Aorta (tissue), 5 donors: ENCODE measurements at regions not wholly inside any gene's neighbourhood (a gene's known extent, or its start where the extent isn't known, plus 50 kb on each side); places are given as distances from the start of the nearest gene placed in this dataset.

ENCODE experiments used
- ATAC-seq: fragments of 200-7000 bp; cut with Tn5 transposase; one replicate; pipeline ENCODE4 v1.9.1; 2022; ENCODE audit warnings: moderate library complexity; ENCODE audit not compliant: low FRiP score
- DNase-seq, 2 donors: peaks; one replicate each; pipeline ENCODE4 v3.0.0-alpha.2; 2020
- H3K27ac ChIP-seq, 2 donors: one replicate each; pipeline ENCODE4 v1.5.1; 2013; ENCODE audit warnings: low read length in 2 of 2, mild to moderate bottlenecking in 2 of 2, moderate library complexity in 2 of 2, control low read depth in 1 of 2, inconsistent platforms in 1 of 2, low read depth in 1 of 2
- H3K27me3 ChIP-seq, 2 donors: one replicate each; pipeline ENCODE4 v1.6.1; 2013; ENCODE audit warnings: control low read depth in 1 of 2, low read length in 1 of 2, mild to moderate bottlenecking in 1 of 2, moderate library complexity in 1 of 2; ENCODE audit not compliant: insufficient read depth in 2 of 2, control insufficient read depth in 1 of 2
- H3K36me3 ChIP-seq, 2 donors: one replicate each; pipeline ENCODE4 v1.6.1; 2013; ENCODE audit warnings: control low read depth in 1 of 2, low read length in 1 of 2, mild to moderate bottlenecking in 1 of 2; ENCODE audit not compliant: insufficient read depth in 2 of 2, control insufficient read depth in 1 of 2
- H3K4me1 ChIP-seq, 2 donors: one replicate each; pipeline ENCODE4 v1.6.1; 2013; ENCODE audit warnings: low read length in 2 of 2, control low read depth in 1 of 2, mild to moderate bottlenecking in 1 of 2, moderate library complexity in 1 of 2; ENCODE audit not compliant: insufficient read depth in 2 of 2, control insufficient read depth in 1 of 2
- H3K4me3 ChIP-seq, 2 donors: one replicate each; pipeline ENCODE4 v1.5.1; 2013; ENCODE audit warnings: low read length in 2 of 2, control low read depth in 1 of 2, mild to moderate bottlenecking in 1 of 2
- H3K9me3 ChIP-seq: one replicate; pipeline ENCODE4 v1.6.1; 2013; ENCODE audit warnings: mild to moderate bottlenecking, low read length; ENCODE audit not compliant: control insufficient read depth
- WGBS, 2 donors: extraction: QIAGEN DNeasy Blood & Tissue Kit; methylation state at CpG; one replicate each; pipeline ENCODE4 v1.1.7; 2013; 5-methylcytosine and 5-hydroxymethylcytosine counted together
- intact Hi-C, 2 donors: fragments of 100-400 bp; cut with DNase I; formaldehyde crosslinking; loops; one replicate each; pipeline versions ENCODE4 v1.14.2 to v1.15.0; 2022
- donor health status: healthy with polysubstance abuse.
- donor health status: Bipolar disorder and iron deficiency.
- donor health status: DM: no; HTN: no; CAD: no.
- donor health status: DM: no; HTN: no; CAD: no.
- donor health status: DM: yes; HTN: yes; CAD: no.

DNA sequence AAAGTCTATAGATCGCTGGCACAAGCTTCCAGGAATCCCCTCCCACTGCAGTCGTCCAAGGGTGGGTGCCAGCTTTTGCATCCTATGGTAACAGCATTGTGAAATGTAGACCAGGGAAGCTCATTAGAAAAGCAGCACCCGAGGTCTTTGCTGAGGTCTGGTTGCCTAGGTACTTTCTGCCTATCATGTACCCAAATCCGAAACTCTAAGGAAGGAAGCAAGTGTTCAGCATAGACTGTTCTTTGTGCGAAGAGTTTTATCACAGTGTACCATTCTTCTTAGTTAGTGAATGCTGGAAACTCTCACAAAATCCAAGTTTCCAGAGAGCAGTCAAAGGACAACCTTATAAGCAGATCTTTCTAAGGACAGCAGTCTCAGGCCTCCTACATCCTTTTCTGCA is 1532.7 kb upstream of the TMEM132C start:
- H3K4me3 ChIP-seq, result no peak overlapping the region
- H3K27me3 ChIP-seq, result no peaks in the 10 kb centered on the region
- no peaks in the 10 kb centered on the region for H3K36me3 ChIP-seq
- DNase-seq (no peak), ATAC-seq (no peak)
- intact Hi-C loops, result no loop called here
- no peak overlapping the region for H3K27ac ChIP-seq
- H3K9me3 ChIP-seq, result peaks cover under 1% of the 10 kb centered on the region
- WGBS, 2 donors, result 58 to 64% methylated on average over 5 of the region's 5 CpGs
- no peaks in the 10 kb centered on the region for H3K4me1 ChIP-seq

DNA sequence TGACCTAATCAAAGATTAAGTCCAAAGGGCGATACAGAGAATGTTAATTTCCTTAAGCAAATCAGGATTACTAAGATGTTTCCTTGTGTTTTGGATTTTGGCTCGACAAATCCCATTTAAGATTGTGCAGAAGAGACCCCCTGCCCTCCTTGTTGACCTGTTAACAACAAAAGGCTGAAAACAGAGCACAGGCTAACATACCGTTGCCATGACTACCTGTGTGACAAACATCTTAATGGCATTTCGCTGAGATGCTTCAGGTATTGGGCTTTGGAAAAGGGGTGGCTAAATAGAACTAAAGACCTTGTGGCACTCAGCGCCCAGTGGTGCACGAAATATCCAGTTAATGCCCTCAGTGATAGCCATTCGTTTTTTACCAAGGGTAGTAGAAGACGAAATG is 1532.3 kb upstream of the TMEM132C start:
- no peak for ATAC-seq

DNA sequence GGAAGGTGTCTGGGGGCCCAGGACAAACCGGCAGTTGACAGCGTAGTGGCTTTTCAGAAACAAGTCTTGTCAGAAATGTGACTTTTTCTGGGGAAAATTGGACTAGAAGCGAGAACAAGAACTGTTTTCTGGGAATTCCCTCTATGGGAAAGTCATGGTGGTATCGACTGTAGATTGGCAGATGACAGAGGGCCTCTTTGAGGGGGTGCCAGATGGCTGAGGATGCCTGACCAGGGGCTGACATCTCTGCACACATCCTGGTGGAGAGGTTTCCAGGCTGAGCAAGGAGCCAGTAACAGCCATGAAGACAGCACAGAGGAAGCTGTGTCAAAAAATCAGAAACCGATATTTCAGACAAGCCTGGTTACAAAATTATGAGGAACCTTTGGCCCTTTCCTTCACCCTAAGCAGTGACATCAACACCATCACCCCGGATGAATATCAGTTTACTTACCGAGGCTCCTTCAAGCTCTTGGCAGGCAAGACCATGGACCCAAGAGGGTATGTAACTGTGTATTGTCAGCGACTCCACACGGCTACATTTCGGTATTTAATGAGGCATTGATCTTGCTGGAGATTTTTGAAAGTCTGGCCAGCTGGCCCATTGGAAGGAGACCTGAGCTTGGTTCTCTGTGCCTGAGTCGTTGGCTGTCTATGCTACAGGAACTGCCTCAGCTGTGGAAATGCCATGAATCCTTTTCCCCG is 1525.3 kb upstream of the TMEM132C start:
- Histone ChIP-seq H3K27me3 (no peaks in the 10 kb centered on the region), H3K9me3 (peaks cover 4% of the 10 kb centered on the region), H3K27ac (no peak overlapping the region), H3K4me1 (no peaks in the 10 kb centered on the region), H3K4me3 (no peak overlapping the region), H3K36me3 (no peaks in the 10 kb centered on the region)
- intact Hi-C loops, result loop anchor here (10.0 kb wide), 2 partner anchors 1207 to 1557 kb away; partner anchors contain the start of gene TMEM132B (in 1 of the 2)
- 79 to 83% methylated on average over 12 of the region's 12 CpGs for WGBS, 2 donors
- ATAC-seq (no peak), DNase-seq (no peak)

More for the DNA sequence above, 1532.3 kb upstream of the TMEM132C start:
- no peak overlapping the region for H3K4me3 ChIP-seq
- H3K9me3 ChIP-seq, result no peaks in the 10 kb centered on the region
- H3K4me1 ChIP-seq, result no peaks in the 10 kb centered on the region
- H3K27me3 ChIP-seq, result no peaks in the 10 kb centered on the region
- 87 to 89% methylated on average over 8 of the region's 8 CpGs for WGBS, 2 donors
- no peak for DNase-seq
- no peak overlapping the region for H3K27ac ChIP-seq
- intact Hi-C loops, result no loop called here
- H3K36me3 ChIP-seq, result no peaks in the 10 kb centered on the region

DNA sequence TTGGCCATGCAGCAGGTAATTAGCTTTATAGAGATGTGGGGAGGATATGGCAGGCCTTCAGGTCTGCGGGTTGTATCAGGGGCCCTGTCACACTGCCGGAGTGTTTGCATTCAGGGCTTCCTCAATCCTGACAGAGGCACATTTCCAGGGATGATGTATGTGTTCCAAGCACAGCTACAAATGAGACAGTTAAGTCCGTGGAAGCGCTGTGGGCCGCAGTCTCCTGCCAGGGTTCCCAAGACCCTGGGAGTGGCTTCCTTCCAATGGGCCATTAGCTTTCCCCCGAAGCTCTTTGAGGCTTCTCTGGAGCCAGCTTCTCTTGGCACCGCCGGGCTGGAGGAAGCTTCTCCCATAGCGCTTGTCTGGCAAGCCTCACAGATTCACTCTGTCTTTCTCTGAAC is 1524.7 kb upstream of the TMEM132C start:
- Histone ChIP-seq H3K4me1 (no peaks in the 10 kb centered on the region), H3K27me3 (no peaks in the 10 kb centered on the region), H3K4me3 (no peak overlapping the region), H3K27ac (no peak overlapping the region), H3K9me3 (peaks cover 4% of the 10 kb centered on the region), H3K36me3 (no peaks in the 10 kb centered on the region)
- DNase-seq (no peak), ATAC-seq (no peak)
- WGBS, 2 donors, result 53 to 54% methylated on average over 9 of the region's 9 CpGs
- intact Hi-C loops, result loop anchor here (10.0 kb wide), 2 partner anchors 1207 to 1557 kb away; partner anchors contain the start of gene TMEM132B (in 1 of the 2)

DNA sequence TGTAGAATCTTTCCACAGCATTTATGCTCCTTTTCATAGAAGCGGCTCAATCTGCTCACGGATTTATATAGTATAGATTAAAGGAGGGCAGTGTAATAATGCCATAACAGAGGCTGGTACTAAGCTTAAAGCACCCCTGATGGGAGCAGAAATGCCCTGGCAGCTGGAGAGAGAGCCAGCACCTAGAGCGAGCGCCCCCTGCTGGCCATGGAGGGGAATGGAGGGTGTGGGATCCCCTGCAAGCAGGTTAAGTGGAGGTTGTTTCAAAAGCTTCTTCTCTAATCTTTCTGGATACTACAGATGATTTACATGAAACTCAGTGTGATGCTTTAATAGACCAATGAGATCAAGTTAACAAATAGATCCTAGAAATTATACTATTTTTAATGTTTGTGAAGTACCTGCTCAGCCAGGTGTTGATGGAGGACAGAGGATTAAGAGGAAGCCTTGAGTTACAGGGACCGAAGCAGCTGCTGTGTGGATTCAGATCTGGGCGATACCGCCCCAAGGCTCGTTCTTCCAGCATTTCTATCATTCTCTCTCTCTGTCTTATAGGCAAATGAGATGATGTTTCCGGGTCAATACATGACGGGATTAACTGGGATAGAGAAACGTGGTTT is 1519.3 kb upstream of the TMEM132C start:
- 52 to 57% methylated on average over 11 of the region's 11 CpGs for WGBS, 2 donors
- no peaks in the 10 kb centered on the region for H3K9me3 ChIP-seq
- intact Hi-C loops, result loop anchor here (5.0 to 10.0 kb wide), 3 partner anchors 1213 to 1565 kb away; partner anchors contain the start of gene TMEM132B (in 1 of the 2)

DNA sequence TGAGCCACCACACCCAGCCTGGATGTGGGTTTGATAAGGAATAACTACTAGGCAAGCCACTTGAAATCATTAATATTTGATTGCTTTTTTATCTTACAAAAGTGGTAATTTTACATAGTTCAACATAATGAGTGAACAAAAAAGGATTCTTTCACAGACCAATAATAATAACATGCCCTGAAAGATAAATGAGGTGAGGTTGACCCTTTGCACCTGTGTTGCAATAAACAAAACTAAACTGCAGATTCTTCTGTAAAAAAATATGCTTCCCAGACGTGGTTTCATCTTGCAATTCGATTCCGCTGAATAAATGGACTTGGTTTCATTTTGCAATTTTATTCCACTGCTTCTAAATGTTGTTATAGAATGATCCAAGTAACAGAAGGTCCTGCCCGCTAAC is 1514.9 kb upstream of the TMEM132C start:
- intact Hi-C loops, result no loop called here

More for the DNA sequence above, 1519.3 kb upstream of the TMEM132C start:
- Histone ChIP-seq H3K36me3 (no peaks in the 10 kb centered on the region), H3K27ac (no peak overlapping the region), H3K4me3 (no peak overlapping the region), H3K4me1 (no peaks in the 10 kb centered on the region), H3K27me3 (no peaks in the 10 kb centered on the region)
- DNase-seq (peak in 1 of 2 donors; percentile 49), ATAC-seq (no peak)

DNA sequence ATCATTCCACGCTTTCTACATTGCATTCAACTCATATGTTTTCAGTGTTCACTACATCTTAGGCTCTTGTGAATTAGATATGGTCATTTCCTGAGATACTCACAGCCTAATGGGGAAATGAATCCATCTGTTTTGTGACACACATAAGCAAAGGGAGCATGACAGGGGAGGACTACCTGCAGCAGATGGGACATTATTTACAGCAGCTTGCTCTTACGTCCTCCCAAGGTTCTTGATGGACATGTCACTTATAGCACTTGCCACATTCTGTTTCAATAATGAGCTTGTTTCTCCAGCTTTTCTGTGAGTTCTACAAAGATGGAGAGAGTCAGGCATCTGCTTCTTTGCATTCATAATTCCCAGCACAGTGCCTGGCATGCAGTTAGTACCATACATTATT is 1509.6 kb upstream of the TMEM132C start:
- Histone ChIP-seq H3K4me3 (no peak overlapping the region), H3K9me3 (peaks cover 6% of the 10 kb centered on the region), H3K36me3 (no peaks in the 10 kb centered on the region), H3K27ac (no peak overlapping the region), H3K4me1 (no peaks in the 10 kb centered on the region), H3K27me3 (no peaks in the 10 kb centered on the region)
- ATAC-seq, result no peak
- 60 to 64% methylated on average over 2 of the region's 2 CpGs for WGBS, 2 donors
- DNase-seq, result no peak
- intact Hi-C loops, result no loop called here

More for the DNA sequence above, 1514.9 kb upstream of the TMEM132C start:
- Histone ChIP-seq H3K27ac (no peak overlapping the region), H3K4me1 (no peaks in the 10 kb centered on the region), H3K27me3 (no peaks in the 10 kb centered on the region), H3K9me3 (no peaks in the 10 kb centered on the region), H3K36me3 (no peaks in the 10 kb centered on the region), H3K4me3 (no peak overlapping the region)
- DNase-seq (no peak), ATAC-seq (no peak)
- 52 to 55% methylated on average over 4 of the region's 4 CpGs for WGBS, 2 donors

DNA sequence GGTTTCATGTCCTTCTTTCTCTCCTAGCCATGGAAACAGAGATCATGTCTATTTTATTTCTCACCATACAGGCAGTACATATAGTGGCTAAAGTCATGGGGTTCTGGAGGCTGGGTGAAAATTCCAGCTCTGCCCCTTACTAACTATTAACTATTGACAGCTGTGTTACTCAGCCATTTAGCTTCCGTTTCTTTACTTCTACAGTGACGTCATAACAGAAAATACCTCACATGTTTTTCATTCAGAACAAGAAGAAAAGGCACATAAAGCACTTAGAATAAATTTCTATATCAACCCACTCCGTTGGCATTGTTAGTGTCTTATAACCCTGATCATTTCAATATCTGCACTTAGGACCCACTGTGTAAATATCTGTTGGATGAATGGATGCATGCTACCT is 1506.9 kb upstream of the TMEM132C start:
- ATAC-seq, result no peak

DNA sequence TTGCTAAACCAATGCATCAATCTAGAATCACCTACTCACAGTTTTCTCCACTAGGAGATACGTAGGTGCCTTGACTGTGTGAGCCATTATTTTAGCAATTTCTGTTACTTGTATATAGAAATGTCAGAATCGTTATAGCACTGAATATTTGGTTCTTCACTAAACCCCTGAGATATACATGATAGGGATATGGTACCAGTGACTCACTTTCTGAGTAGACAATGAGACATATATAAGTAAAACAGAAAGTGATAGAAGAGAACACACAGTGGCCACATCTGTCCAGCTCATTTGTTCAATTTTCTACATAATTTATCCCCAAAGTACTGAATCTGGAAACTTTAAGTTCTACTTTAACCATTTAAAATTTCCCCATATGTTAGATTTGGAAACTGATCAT is 1505.5 kb upstream of the TMEM132C start:
- Histone ChIP-seq H3K4me1 (no peaks in the 10 kb centered on the region), H3K36me3 (no peaks in the 10 kb centered on the region), H3K27me3 (peaks cover 0 to 4% of the 10 kb centered on the region in 2 donors), H3K9me3 (peaks cover 19% of the 10 kb centered on the region), H3K27ac (no peak overlapping the region), H3K4me3 (no peak overlapping the region)
- intact Hi-C loops, result no loop called here
- ATAC-seq (no peak), DNase-seq (no peak)
- WGBS, 2 donors, result 83 to 85% methylated on average over 2 of the region's 2 CpGs

More for the DNA sequence above, 1506.9 kb upstream of the TMEM132C start:
- peaks cover 0 to 2% of the 10 kb centered on the region in 2 donors for H3K27me3 ChIP-seq
- DNase-seq, result no peak
- WGBS, 2 donors, result 52 to 66% methylated on average over 3 of the region's 3 CpGs
- H3K36me3 ChIP-seq, result no peaks in the 10 kb centered on the region
- intact Hi-C loops, result no loop called here
- no peak overlapping the region for H3K4me3 ChIP-seq
- peaks cover 17% of the 10 kb centered on the region for H3K9me3 ChIP-seq
- H3K4me1 ChIP-seq, result no peaks in the 10 kb centered on the region
- no peak overlapping the region for H3K27ac ChIP-seq
